ENCODE measurements at regions not wholly inside any gene's neighbourhood (a gene's known extent, or its start where the extent isn't known, plus 50 kb on each side); places are given as distances from the start of the nearest gene placed in this dataset.
"Not testable (repeated sequence)": the region's sequence is repeated elsewhere in the genome, so short reads cannot be mapped to it uniquely, and the experiment has no call there.

DNA sequence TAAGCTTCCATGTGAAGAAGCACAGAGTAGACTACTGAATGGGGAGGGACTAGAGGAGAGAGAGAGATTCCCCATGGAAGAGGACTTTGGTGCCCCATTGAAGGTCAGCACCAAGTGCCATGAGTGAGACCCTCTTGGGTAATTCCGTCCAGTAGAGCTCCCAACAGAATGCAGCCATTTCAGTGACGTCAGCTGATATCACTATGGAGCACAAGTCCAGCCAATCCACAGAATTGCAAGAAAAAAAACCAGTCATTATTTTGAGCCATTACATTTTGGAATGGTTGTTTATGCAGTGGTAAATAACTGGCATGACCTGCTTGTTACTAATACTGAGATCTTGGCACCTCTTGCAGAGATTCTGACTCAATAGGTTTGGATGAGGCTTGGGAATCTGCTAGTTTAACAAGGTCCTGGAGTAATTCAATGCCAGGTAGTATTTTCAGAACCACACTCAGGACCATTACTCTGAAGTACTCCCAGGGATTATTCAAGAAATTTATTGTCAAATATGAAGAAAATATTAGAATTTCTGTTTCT is 52.6 kb upstream of the SP8 start:
- no peak for DNase-seq (ENCODE audit: low read depth in 3 of 3)

DNA sequence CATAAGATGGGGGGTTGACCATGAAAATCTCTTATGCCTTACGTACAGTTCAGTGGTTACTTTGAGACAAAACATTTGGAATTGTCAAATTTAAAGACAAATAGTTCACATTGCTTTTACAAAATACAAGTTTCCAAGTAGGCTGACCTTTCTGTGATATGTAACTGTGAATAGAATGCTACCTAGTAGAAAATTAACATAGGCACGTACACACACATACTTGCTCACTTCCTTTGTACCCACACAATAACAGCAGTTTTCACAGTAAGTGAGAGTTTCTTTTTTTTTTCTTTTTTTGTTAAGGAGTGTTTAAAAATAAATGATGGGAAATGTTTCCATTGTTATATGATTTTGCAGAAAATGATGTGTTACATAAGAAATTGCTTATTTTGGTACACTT is 53.3 kb upstream of the SP8 start:
- no peak for DNase-seq (ENCODE audit: low read depth in 3 of 3)

DNA sequence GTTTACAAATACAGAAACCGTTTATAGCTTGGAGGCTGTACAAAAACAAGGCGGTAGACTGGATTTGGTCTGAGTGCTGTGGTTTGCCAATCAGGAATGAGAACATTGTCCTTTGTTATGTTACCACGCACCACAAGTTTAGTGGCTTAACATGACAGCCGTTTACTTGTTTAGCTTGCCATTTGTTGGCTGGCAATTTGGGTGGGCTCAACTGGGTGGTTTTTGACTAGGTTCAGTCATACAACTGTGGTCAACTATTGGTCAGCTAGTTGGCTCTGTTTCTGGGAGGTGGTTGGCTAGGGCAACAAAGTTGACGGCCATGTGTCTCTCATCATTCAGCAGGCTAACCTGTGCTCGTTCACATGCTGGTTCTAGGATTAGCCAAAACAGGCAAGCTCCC is 60.1 kb upstream of the SP8 start:
- no peak for DNase-seq (ENCODE audit: low read depth in 3 of 3)

DNA sequence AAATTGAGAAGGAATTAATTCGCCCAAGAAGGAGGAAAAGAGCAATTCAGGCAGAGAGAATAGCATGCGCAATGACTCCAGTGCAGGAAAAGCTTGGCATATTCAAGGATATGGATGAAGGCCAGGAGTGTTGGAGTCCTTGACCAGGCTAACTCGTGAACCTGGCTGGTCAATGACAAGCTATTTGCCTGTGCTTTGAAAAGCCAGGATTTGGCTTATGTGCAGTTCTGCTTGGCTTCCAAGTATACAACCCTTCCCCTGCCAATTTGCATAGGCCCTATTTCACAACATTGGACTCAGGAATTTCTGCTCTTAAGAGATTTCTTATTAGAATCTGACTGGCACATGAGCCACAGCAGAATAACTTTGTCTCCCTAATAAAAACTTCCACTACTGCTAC is 72.3 kb upstream of the SP8 start:
- DNase-seq (ENCODE audit: low read depth in 3 of 3): no peak

DNA sequence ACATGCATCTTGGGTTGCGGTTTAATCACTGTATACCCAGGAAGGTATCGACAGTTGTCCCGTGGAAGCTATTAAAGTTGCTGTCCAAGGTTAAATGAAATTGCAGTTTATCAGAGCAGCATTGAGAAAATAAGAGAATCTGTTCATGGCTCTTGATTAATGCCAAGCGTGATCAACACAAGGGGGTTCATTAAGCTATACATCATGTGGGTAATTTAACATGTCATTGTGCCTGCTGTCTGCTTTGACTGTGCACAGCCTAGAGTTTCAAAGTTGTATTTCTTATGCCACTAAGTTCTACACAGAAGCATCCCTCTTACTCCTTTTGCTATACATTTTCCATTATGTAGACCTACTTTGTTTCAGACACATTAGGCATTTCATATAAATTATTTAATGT is 74.8 kb upstream of the SP8 start:
- no peak for DNase-seq (ENCODE audit: low read depth in 3 of 3)

DNA sequence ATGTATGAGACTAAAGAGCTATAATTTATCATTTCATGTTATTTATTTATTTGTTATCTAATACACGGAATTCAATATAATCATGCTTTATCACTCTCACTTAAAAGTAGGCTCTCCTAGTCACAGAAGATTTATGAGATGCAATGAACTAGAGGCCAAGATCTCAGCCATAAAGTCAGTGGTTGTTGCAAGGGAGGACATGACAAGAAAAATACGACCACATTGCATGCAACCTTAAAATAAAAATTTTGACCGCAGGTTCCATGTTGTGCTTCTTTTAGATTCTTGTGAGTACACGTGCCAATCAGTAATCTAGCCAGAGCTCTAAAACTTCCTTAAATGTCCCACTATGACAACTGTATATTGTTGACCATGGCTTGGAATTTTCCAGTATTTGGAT is 75.9 kb upstream of the SP8 start:
- DNase-seq (ENCODE audit: low read depth in 3 of 3): no peak

DNA sequence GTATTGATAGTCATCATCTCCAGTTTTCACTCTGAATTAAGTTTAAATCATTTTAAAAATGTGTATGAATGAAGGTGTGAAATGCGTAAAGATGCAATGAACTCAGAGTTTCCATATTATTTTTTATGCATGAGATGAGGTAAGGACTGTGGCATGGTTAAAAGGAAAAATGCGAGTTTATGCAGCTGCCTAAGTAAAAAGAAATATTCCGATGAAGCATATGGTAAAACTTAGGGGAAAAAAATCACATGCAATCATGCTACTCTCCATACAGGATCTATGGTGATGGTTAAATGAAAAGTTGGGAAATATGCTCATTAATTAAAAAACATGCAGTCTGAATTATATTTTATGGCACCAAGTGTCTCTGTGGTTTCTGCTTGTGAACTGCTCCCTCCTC is 77.5 kb upstream of the SP8 start:
- DNase-seq (ENCODE audit: low read depth in 3 of 3): no peak

DNA sequence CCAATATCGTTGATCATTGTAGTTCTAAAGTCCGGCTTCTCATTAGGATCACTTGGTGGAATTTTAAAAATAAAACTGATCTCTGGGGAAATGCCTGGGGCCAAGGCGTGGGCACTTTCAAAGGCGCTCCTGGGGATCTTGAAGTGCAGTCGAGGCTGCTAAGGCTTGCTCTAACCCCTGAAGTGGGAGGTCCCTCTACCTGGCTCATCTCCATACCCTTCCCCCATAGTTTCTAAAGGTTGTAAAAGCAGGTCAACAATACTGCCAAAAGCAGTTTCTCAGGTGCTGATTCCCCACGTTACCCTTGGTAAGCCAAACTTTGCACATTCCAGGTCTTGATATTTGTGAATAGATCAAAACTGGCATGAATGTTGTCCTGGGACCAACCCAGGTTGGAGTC is 79.0 kb upstream of the SP8 start:
- DNase-seq (ENCODE audit: low read depth in 3 of 3): no peak

DNA sequence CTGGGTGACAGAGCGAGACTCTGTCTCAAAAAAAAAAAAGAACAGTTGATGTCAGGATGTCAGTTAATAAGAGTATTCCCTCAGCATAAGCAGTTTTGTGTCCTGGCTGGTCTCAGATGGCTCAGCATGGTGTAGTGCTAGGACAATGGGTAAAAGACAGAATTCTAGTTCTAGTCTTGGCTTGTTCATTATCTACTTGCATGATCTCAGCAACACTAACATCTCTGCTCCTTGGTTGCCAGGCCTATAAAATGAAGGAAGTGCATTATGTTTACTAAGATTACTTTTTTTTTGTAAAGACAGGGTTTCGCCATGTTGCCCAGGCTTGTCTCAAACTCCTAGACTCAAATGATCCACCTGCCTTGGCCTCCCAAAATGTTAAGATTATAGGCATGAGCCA is 84.3 kb upstream of the SP8 start:
- no peak for DNase-seq (ENCODE audit: low read depth in 3 of 3)

DNA sequence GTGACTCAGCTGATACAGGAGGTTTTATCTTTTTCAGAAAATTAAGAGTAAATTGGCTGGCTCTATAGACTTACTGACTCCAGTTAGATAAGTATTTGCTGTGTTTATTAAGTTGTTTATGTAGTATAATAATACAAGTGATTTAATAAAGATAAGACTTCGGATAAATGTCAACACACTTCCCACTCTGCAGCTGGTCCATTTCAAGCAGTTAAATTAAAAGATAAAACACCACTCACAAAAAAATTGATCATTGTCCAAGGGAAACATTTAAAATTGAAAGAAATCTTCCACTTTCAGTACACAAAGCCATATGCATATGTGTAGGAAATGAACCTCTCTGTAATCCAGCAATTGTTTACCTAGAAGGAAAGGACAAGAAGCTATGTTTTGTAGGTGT is 106.1 kb upstream of the SP8 start:
- DNase-seq (ENCODE audit: low read depth in 3 of 3): no peak

DNA sequence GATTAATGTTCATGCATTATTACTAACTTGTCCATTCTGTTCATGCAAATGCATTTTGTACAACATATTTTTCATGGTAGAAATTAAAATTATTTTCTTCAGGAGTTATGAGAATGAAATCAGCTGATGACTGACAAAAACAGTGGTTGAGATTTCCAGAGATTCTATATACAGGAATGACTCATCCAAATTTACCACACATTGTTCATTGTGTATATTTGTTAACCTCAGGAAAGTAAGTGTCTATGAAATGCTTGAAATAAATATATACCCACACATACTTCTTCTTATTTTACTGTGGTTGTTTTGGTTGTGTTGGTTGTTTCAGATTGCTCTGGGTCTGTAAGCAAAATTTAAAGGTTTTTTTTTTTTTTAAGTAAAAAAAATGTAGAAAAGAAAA is 108.1 kb upstream of the SP8 start:
- no peak for DNase-seq (ENCODE audit: low read depth in 3 of 3)

DNA sequence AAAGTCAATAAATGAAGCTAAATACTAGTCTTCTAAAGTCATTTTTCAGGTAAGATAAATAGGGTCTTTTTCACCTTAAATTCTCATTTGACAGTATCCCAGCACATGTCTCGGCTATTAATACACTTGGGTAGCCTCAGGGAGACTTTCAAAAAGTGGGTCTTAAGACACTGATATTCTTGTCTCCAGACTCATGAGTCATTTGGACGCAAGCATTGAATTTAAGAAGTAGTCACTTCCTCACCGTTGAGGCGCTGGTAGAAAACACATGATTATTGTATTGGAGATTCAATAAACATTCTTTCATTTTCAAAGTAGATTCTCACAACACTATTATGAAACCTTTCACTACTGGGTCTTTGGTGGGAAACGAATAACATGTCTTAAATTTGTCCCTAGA is 108.9 kb upstream of the SP8 start:
- DNase-seq (ENCODE audit: low read depth in 3 of 3): no peak

DNA sequence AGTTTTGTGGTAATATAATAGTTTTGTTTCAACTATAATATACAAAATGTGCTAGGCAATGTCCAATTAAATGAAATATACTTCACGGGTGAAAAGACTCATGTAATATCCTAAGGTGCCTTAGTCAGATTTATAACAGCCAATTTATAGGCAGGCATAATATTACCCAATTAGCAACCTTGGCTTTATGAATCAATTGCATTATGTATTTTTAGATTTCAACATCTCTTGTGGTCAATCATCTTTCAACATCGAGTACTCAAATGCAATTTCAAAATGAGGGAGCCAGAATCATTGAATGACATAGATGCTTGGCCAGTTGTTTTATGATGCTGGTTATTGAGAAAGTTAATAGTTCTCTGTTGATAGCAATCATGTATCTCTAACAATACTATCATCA is 110.3 kb upstream of the SP8 start:
- no peak for DNase-seq (ENCODE audit: low read depth in 3 of 3)

DNA sequence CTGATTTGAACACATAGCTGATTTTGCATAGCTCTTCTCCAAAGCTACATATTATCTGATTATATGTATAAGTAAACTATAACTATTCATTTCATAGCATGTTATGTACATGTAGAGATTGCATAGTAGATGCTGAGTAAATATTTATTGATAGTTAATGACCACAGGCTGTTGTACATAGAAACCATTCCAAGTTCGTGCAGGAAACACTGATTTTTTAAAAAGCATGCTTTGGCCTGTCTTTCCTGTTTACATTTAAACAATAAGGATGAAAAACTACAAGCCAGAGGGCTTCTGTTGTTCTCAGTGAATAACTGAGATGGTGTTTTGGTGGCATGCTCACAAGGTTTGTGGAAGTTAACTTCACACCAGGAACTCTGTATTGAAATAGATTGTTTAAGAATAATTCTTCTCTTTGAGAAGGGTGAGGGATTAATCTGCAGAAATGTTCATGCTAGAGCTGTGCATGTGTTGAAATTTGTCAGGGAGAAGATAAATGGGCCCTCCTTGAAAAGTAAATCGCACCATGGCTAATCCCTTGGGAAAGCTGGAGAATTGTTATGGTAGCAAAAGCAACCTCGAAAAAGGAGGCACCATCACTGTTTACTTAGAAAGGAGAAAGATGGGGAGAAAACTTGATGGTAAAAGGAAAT is 120.2 kb upstream of the SP8 start:
- no peak for DNase-seq (ENCODE audit: low read depth in 3 of 3)

DNA sequence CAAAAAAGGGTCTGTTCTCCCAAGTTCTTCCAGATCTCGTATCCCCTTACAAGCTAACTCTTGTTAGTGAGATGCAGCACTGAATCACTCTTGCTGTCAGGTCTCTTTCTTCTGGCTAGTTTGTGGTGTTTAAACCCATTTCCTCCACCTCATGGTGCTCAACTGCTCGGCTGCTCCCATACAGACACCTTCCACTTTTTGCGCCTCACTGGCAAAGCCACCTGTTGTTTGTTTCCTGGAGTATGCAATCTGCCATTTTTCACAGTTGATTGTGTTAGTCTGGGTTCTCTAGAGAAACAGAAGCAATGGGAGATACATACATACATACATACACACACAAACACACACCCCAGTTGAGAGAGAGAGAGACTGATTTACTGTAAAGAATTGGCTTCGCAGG is 124.4 kb upstream of the SP8 start:
- DNase-seq (ENCODE audit: low read depth in 3 of 3): no peak

DNA sequence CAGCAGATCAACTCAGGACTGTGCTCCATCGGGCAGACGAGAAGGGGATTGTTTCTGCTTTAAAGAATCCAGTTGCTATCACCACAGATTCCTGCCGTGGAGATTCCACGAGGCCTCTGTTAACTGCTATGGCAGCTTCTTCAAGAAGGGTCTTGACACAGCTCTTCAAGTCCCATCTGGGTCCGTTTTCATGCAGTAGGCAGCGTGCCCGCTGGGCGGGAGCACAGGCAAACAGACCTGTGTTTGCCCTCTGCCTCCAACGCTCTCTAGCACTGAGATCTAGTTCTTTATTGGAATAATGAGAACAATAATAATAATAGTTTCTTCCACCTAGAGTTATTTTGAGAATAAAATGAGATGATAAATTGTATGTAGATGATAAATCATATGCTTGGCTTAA is 127.2 kb upstream of the SP8 start:
- DNase-seq (ENCODE audit: low read depth in 3 of 3): no peak

DNA sequence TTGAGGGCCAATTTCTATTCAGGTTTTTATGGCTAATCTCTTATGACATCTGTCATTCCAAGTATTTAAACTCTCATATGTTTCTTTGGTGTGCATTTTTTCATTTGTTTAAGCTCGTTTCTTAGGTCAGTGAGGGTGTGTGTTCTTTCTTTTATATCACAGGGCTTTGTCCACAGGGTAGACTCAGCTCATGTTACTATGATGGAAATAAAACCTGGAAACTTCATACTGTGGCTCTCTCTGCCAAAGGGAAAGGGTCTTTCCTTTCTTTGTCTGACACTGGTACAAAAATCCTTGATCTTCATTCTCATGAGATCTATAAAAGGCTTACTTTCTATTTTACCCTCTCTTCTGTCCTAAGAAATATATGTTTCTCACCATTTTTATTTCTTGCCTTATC is 129.6 kb upstream of the SP8 start:
- no peak for DNase-seq (ENCODE audit: low read depth in 3 of 3)

DNA sequence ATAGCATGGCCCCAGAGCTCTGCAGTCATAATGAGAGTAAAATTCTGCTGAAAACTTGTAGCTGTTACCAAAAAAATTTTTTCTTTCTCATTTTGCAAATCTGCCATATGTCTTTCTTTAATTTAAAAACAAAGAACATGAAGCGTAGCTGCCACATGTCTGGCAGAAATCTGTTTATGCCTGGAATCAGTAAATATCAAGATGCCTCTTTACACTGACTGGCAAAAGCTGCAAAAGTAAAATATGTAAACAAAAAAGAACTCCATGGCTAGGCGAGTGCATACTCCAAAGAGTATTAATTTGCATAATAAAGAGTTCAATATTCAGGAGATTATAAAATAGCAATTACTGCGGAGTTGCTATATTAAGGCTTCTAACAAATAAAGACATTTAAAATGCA is 130.9 kb upstream of the SP8 start:
- no peak for DNase-seq (ENCODE audit: low read depth in 3 of 3)

DNA sequence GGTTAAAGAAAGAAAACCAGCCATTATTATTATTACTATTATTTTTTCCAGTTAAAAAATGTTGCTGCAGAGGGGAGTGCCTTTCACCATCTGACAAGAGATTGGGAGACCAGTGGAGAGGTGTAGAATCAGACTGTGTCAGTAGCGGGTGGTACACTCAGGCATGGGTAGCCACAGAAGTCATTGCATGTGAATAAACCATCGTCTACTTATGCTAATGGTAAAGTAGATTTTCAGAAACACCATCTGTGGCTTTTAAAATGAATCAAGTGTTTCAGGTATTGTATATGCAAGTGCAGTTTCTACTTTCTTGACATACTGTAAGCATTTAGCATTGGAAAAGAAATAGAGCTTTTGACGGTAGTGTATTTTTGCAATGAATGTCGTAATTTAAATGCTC is 131.5 kb upstream of the SP8 start:
- no peak for DNase-seq (ENCODE audit: low read depth in 3 of 3)

DNA sequence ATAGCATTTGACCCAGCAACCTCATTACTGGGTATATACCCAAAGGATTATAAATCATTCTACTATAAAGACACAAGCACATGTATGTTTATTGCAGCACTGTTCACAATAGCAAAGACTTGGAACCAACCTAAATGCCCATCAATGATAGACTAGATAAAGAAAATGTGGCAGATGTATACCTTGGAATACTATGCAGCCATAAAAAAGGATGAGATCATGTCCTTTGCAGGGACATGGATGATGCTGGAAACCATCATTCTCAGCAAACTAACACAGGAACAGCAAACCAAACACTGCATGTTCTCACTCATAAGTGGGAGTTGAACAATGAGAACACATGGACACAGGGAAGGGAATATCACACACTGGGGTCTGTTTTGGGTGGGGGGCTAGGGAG is 140.5 kb upstream of the SP8 start:
- not testable (repeated sequence) for DNase-seq (ENCODE audit: low read depth in 3 of 3)

DNA sequence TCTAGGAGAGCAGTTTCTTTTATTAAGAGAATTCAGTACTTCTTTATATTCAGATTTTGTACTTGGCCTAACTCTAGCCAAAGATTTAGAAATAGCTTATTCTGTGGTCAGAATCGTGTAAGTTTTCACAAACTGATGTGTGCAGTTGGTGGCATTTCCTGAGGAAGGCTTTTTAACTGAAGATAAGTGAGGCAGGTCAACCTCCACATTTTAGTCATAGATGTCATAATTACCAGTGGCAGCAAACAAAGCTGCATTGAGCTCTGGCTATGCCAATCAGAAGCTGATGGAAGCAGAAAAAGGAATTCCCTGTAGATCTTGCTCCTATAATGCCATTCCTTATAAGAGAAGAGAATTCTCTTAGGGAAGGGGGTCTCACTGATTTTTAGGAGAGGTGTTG is 141.3 kb upstream of the SP8 start:
- no peak for DNase-seq (ENCODE audit: low read depth in 3 of 3)

DNA sequence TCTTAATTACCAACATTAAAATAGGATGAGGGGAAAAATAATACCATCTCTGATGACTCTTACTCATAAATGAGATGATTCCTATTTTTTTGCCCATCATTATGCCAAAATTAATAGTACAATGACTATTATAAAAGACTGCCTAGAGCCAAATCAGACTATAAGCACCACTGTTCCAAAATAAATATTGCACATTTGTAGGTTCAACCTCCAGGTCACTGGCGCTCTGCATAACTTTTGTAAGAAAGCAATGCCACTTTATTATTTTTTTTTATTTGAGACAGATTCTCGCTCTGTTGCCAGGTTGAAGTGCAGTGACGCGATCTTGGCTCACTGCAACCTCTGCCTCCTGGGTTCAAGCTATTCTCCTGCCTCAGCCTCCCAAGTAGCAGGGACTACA is 142.5 kb upstream of the SP8 start:
- DNase-seq (ENCODE audit: low read depth in 3 of 3): no peak

DNA sequence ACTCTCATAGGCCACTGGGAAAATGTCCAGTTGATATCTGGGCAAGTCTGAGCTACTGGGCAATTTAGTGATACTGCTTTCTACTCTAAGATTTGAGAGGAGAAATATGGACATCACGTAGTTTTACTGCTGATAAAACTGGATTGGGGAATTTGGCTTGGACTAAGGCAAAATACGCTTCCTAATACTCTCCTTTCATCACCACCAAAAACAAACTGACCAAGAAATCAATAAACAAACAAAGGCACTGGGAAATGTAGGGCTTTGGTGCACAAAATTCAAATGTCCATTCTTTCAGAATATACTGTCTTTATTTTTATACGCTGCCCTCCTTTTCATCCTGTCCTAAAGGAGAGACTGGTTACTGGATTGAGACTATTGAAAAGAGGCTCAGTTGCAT is 145.1 kb upstream of the SP8 start:
- DNase-seq (ENCODE audit: low read depth in 3 of 3): no peak

DNA sequence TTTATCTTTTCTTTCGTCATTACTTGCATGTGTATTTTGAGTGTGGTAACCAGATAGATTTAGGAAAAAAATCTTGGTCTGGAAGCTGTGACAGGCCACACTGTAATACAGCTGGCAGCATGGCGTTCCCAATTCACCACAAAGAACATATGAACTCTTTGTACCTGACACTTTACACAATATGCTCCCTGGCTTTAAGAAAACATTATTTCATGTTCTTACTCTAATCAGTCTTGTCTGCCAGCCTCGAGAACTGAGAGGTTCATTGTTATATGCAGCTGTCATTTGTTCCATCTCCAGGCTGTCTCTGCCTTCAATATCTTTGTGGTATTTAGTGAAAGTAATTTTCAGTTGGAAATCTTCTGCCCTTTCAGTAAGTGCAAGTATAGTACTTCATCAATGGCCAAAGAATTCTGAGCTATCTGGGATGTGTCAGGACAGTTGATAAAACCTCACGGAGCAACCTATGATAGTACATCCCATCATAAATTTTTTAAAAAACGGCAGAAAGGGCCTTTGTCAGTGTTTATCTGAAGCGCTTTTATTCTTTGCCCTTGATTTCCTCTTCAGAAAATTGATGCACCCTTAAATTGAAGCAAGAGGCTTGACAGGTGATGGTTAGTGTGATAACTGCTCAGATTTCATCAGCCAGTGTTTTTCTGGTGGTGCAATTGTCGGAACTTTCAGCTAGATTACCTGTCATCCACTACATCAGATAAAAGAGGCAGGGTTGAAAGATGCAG is 146.3 kb upstream of the SP8 start:
- DNase-seq (ENCODE audit: low read depth in 3 of 3): no peak
